ENCODE measurements at regions not wholly inside any gene's neighbourhood (a gene's known extent, or its start where the extent isn't known, plus 50 kb on each side); places are given as distances from the start of the nearest gene placed in this dataset.

DNA sequence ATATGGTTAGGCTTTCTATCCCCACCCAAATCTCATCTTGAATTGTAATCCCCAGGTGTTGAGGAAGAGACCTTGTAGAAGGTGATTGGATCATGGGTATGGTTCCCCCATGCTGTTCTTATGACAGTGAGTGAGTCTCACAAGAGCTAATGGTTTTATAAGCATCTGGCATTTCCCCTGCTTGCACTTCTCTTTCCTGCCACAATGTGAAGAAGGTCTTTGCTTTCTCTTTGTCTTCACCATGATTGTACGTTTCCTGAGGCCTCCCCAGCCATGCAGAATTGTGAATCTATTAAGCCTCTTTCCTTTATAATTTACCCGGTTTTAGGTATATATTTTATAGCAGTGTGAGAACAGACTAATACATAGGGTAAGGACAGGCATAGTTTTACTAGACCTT, 334.5 kb downstream of the TLR4 start:
- Mint-ChIP-seq H3K4me3 (no peak overlapping the region), H3K36me3 (ENCODE audit: insufficient read depth) (no peaks in the 10 kb centered on the region), H3K9me3 (peaks cover 0 to 5% of the 10 kb centered on the region in 2 donors), H3K4me1 (ENCODE audit: low read depth in 2 of 2) (no peaks in the 10 kb centered on the region), H3K27me3 (peaks cover 0 to 28% of the 10 kb centered on the region in 2 donors), H3K27ac (no peak overlapping the region)
- DNase-seq (no peak), ATAC-seq (replicated peaks) (no peak)

DNA sequence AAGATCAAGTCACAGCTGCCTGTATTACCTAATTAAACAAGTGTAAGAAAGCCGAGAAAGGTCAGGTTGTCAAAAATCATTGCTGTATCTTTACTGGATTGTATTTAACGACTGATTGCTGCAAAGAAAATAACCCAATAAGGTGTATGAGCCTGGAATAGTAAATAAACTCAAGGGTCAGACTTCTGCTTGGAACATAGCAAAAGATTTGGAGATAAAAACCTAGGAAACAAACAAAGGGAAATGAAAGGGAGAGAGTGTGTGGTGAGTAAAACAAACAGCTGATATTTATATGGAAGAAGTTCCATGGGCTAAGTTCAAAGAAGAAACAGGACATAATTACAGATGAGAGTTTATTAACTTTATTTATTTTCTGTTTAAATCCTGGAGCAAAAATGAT, 354.0 kb downstream of the TLR4 start:
- DNase-seq, result no peak
- Mint-ChIP-seq H3K27me3 (no peaks in the 10 kb centered on the region), H3K36me3 (ENCODE audit: insufficient read depth) (no peaks in the 10 kb centered on the region), H3K9me3 (peaks cover 9 to 10% of the 10 kb centered on the region in 2 donors), H3K4me3 (no peak overlapping the region), H3K4me1 (ENCODE audit: low read depth in 2 of 2) (no peaks in the 10 kb centered on the region), H3K27ac (no peak overlapping the region)
- ATAC-seq (replicated peaks), result no peak

DNA sequence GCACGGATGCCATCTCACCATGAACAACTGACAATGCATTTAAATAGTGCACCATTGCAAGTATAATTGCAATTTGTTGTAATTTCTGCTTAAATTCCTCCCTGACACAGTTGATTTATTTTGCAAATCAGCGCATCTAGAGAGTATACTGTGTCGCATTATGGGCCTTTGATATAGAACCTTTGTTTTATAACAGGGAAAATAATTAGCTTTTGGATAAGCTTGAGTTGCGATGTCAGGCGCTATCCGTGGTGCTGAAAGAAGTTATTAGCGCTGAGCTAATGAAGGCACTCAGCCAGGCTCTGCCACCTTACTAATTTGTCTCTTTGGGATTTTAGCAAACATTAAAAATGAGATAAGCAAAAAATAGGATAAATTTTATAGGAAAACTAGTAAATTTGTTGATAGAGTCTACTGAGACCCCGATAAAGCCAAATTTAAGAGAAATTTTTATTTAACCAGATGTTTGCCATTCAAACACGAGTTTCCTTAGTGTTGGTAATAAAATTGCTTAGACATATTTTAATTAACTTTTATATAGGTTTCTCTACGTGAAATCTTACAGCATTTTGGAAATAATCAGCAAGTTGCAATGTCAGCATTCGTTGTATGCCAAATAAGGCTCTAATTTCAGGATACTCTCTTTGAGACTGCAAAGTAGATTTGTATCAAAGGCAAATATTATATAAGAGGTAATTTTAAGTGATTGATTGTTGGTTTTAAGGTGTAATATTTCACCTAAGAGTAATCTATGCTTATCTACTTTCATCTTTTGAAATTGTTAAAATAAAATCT, 355.5 kb downstream of the TLR4 start:
- Mint-ChIP-seq H3K4me1 (ENCODE audit: low read depth in 2 of 2) (no peaks in the 10 kb centered on the region), H3K27ac (no peak overlapping the region), H3K9me3 (peaks cover 6 to 8% of the 10 kb centered on the region in 2 donors), H3K27me3 (no peaks in the 10 kb centered on the region), H3K4me3 (no peak overlapping the region), H3K36me3 (ENCODE audit: insufficient read depth) (no peaks in the 10 kb centered on the region)
- no peak for DNase-seq
- no peak for ATAC-seq (replicated peaks)

DNA sequence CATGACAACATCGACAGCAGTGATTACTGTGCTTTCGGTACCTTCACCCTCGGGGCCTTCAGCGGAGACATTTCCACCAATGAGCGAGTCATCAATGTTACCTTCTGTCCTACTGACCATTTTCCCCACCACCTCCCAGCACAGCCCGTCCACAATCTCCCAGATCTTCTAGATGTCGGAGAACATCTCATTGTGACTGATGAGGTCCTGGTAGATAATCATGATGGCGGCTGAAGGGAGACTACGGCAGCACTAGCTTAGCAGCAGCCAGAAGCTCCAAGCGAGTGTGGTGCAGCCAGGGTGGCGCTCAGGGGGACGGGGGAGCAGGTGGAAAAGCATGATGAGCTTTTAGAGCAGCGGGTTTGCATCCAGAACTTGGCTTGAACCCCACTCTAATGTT, 379.0 kb downstream of the TLR4 start:
- no peak overlapping the region for H3K4me3 Mint-ChIP-seq
- no peak for ATAC-seq (replicated peaks)
- no peak for DNase-seq
- no peaks in the 10 kb centered on the region for H3K36me3 Mint-ChIP-seq (ENCODE audit: insufficient read depth)
- no peaks in the 10 kb centered on the region for H3K4me1 Mint-ChIP-seq (ENCODE audit: low read depth in 2 of 2)
- no peaks in the 10 kb centered on the region for H3K27me3 Mint-ChIP-seq
- H3K9me3 Mint-ChIP-seq, result peaks cover 0 to 2% of the 10 kb centered on the region in 2 donors
- H3K27ac Mint-ChIP-seq, result no peak overlapping the region

DNA sequence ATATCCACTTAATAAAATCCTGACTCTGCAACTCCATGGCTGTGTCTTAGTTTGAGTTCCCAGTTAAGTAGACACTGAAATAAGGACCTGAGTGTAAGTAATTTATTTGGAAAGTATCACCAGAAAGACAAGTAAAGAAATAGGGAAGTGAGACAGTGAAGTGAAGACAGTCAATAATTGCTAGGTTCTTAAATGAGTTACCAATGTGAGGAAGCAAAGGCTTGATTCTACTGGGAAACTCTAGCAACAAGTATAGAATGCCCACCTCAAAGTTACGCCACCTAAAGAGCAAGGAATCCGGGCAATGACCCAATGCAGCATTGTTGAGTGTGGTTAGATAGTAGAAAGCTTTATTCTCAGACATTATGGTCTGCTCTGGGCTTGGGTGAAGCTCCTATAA, 383.9 kb downstream of the TLR4 start:
- no peak for ATAC-seq (replicated peaks)
- H3K27ac Mint-ChIP-seq, result no peak overlapping the region
- H3K36me3 Mint-ChIP-seq (ENCODE audit: insufficient read depth), result no peaks in the 10 kb centered on the region
- DNase-seq, result no peak
- H3K4me1 Mint-ChIP-seq (ENCODE audit: low read depth in 2 of 2), result no peaks in the 10 kb centered on the region
- H3K9me3 Mint-ChIP-seq, result peaks cover 0 to 4% of the 10 kb centered on the region in 2 donors
- no peak overlapping the region for H3K4me3 Mint-ChIP-seq
- H3K27me3 Mint-ChIP-seq, result no peaks in the 10 kb centered on the region

DNA sequence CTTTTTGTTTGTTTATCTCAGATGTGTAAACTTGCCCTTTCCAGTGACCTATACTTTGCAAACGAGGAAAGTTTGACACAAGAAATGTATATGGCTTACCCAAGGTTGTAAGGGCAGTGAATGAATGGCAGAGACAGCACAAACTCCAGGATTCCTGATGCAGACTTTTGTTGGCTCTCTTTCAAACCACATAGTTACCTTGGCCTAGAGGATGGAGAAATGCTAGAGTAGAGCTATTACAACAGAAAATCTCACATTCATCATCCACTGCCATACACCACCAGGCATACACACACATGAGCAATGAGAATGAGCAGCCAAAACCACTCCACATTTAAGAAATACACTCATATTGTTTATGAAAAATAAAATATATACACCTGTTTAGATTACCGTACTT, 387.0 kb downstream of the TLR4 start:
- DNase-seq, result no peak
- H3K36me3 Mint-ChIP-seq (ENCODE audit: insufficient read depth), result no peaks in the 10 kb centered on the region
- no peak overlapping the region for H3K27ac Mint-ChIP-seq
- peaks cover 0 to 3% of the 10 kb centered on the region in 2 donors for H3K9me3 Mint-ChIP-seq
- H3K4me3 Mint-ChIP-seq, result no peak overlapping the region
- no peaks in the 10 kb centered on the region for H3K4me1 Mint-ChIP-seq (ENCODE audit: low read depth in 2 of 2)
- no peak for ATAC-seq (replicated peaks)
- no peaks in the 10 kb centered on the region for H3K27me3 Mint-ChIP-seq

DNA sequence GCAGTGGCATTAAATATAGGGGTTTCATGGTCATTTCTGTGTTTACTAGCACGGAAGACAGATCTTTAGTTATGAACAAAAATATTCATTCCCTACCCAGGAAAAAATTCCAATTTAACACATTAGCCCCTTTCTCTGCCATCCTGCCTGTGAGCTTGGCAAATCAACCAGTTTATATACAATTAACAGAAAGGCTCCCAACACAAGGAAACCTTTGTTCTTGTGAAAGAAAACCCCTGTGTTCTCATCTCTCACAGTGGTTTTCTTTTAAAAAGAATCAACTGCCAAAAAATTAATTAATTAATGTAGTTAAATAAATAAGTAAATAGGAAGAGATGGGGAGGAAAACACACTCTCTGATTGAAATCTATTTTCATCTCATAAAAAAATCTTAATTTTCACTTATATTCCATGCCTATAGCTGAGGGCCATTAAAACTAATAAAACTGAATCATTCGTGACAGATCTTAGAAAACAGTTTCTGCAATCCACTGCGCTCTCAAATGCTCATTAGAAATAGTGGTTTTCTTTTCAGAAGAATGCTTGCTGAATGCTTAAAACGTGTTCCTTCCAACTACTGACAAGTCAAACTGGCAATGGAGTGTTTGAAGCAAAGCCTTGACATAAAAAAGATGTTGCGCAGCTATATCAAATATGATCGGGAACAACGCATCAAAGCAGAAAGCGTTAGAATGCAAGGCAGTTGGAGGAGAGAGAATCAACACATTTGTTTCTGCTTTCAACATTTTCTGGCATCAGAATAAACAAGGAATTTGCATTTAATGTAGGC, 387.7 kb downstream of the TLR4 start:
- Mint-ChIP-seq H3K4me3 (no peak overlapping the region), H3K36me3 (ENCODE audit: insufficient read depth) (no peaks in the 10 kb centered on the region), H3K4me1 (ENCODE audit: low read depth in 2 of 2) (no peaks in the 10 kb centered on the region), H3K27me3 (no peaks in the 10 kb centered on the region), H3K27ac (no peak overlapping the region), H3K9me3 (peaks cover 0 to 3% of the 10 kb centered on the region in 2 donors)
- no peak for DNase-seq
- ATAC-seq (replicated peaks), result no peak

DNA sequence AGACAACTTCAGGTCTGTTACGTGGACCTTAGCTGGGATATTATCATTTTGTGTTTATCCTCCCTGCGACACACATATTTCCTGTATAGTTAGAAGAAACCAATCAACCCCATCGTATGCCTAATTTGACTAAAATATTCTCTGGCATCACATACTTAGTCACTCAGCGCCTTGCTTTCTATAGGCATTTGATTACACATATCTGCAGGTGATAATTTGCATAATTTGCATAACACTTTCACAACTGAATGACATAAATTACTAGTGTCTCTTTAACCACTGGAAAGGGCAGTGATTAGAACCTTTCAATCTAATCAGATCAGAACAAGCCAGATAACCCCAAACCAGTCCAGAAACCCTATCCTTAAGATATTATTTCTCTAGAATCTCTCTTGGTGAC, 390.2 kb downstream of the TLR4 start:
- Mint-ChIP-seq H3K9me3 (peaks cover 0 to 2% of the 10 kb centered on the region in 2 donors), H3K27me3 (no peaks in the 10 kb centered on the region), H3K27ac (no peak overlapping the region), H3K36me3 (ENCODE audit: insufficient read depth) (no peaks in the 10 kb centered on the region), H3K4me3 (no peak overlapping the region), H3K4me1 (ENCODE audit: low read depth in 2 of 2) (no peaks in the 10 kb centered on the region)
- no peak for DNase-seq
- ATAC-seq (replicated peaks), result no peak

DNA sequence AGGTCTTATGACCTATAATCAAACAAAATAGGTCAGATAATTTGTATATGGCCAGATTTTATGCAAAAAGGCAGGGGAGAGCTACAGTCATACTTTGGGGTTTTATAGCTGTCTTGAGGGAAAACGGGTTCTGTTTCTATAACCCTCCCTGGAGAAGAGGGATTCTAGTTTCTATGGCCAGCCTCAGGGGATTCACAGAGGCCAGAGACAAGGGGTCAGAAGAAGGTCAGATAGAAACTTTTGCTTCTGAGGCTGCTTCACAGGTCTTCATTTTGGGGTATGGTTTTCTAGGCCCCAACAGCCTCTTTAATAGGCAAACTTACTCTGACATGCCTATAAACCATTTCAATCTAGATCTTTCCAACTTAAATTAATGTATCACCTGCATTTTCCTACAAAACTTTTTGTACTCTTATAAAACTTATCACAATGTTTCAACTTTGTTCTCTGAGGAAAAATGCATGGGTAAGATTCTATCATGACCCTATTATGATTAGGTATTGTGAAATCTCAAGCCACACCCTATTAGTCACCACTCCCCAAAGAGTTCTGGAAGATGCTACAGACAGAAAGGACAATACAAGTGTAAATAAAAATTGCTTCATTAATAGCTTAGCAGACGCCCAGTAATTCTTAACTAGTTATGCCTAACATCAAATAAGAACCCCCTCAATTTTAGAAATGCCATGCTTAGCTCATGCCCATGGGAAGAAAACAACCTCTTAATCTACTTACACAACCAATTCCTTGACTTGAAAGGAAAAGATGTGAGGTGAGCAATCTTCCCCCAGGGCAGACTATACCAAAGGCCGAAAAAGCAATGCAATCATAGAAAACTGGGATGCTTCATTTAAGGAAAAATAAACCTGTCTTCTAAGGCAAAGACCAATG, 396.6 kb downstream of the TLR4 start:
- Mint-ChIP-seq H3K27me3 (no peaks in the 10 kb centered on the region), H3K27ac (no peak overlapping the region)
- no peak for ATAC-seq (replicated peaks)

DNA sequence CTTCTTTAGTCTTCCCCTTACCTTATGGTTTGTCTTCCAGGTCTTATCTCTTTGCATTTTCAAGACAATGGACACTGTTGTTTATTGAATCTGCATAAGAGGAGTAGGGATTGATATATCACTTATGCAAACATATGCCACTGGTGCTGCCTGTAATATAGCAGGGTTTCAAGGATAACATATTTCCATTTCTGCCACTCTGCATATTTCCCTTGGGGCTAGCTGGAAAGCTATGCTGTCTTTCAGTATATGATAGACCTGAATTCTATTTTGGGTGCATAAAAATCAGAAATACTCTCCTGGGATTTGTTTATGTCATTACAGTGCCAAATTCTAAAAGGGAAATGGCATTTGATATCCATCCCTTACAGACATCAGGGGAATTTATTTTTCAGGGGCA, 400.2 kb downstream of the TLR4 start:
- ATAC-seq (replicated peaks), result no peak
- no peak for DNase-seq
- H3K36me3 Mint-ChIP-seq (ENCODE audit: insufficient read depth), result no peaks in the 10 kb centered on the region
- H3K27me3 Mint-ChIP-seq, result no peaks in the 10 kb centered on the region
- H3K4me1 Mint-ChIP-seq (ENCODE audit: low read depth in 2 of 2), result no peaks in the 10 kb centered on the region
- peaks cover 0 to 7% of the 10 kb centered on the region in 2 donors for H3K9me3 Mint-ChIP-seq
- no peak overlapping the region for H3K27ac Mint-ChIP-seq
- no peak overlapping the region for H3K4me3 Mint-ChIP-seq

More for the DNA sequence above, 396.6 kb downstream of the TLR4 start:
- no peak for DNase-seq
- Mint-ChIP-seq H3K4me1 (ENCODE audit: low read depth in 2 of 2) (no peaks in the 10 kb centered on the region), H3K36me3 (ENCODE audit: insufficient read depth) (no peaks in the 10 kb centered on the region), H3K9me3 (peaks cover 0 to 5% of the 10 kb centered on the region in 2 donors), H3K4me3 (no peak overlapping the region)

DNA sequence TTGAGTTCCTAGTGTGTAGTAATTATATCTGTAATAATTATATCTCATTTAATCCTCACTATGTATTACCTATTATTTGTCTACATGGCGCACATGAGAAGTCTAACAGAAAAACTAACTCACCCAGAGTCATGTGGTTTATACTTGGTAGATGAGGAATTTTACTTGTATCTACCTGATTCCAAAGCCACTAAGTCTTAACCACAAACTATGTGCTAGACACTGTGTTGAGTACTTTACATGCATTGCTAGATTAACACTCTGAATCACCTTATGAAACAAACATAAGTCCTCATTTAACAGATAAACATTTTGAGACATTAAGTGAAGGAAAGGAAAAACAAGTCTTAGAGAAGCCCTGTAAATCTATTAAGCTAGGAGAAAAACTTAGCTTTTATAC, 404.8 kb downstream of the TLR4 start:
- peaks cover 0 to 4% of the 10 kb centered on the region in 2 donors for H3K9me3 Mint-ChIP-seq
- no peak overlapping the region for H3K4me3 Mint-ChIP-seq
- no peaks in the 10 kb centered on the region for H3K4me1 Mint-ChIP-seq (ENCODE audit: low read depth in 2 of 2)
- no peaks in the 10 kb centered on the region for H3K27me3 Mint-ChIP-seq
- H3K27ac Mint-ChIP-seq, result no peak overlapping the region
- H3K36me3 Mint-ChIP-seq (ENCODE audit: insufficient read depth), result no peaks in the 10 kb centered on the region
- ATAC-seq (replicated peaks) (no peak), DNase-seq (no peak)

DNA sequence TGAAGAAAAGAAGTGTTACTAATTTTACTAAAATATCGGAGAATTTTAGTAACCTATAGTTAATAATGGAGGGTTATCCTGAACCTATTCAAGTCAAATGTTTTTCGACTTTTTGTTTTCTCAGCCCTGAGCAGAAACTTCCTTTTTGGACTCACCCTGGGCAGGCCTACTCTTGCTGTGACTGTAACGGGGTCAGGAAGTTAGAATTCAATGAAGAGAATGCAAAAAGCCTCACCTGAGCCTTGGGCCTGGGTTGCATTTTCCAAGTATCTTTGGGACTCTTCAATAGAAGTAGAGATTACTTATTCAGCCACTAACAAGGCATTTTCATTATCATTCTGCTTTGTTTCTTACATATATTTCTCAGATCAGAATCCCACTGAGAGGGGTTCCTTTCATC, 405.3 kb downstream of the TLR4 start:
- H3K27ac Mint-ChIP-seq, result no peak overlapping the region
- H3K9me3 Mint-ChIP-seq, result peaks cover 0 to 3% of the 10 kb centered on the region in 2 donors
- ATAC-seq (replicated peaks), result no peak
- H3K4me1 Mint-ChIP-seq (ENCODE audit: low read depth in 2 of 2), result no peaks in the 10 kb centered on the region
- no peaks in the 10 kb centered on the region for H3K36me3 Mint-ChIP-seq (ENCODE audit: insufficient read depth)
- no peak overlapping the region for H3K4me3 Mint-ChIP-seq
- no peak for DNase-seq
- H3K27me3 Mint-ChIP-seq, result no peaks in the 10 kb centered on the region

DNA sequence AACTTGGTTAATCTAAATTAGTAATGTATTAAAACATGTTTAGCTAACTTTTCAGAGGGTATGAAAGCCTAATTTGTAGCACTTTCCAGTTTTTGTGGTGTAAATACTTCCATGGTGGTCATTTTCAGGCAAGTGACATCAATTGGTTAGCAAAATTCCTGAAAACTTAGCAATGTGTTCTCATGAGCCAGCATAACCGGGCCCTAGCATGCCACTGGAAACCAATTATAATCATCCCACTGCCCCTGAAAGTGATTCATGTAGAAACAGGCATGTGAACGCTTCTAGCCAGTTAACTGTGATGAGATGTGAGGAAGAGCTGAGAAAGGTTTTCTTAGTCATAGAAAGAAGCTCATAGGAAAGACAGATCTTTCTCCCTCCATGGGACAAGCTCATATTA, 417.2 kb downstream of the TLR4 start:
- Mint-ChIP-seq H3K27ac (no peak overlapping the region), H3K36me3 (ENCODE audit: insufficient read depth) (no peaks in the 10 kb centered on the region), H3K27me3 (no peaks in the 10 kb centered on the region), H3K4me1 (ENCODE audit: low read depth in 2 of 2) (no peaks in the 10 kb centered on the region), H3K9me3 (peaks cover 0 to 2% of the 10 kb centered on the region in 2 donors), H3K4me3 (no peak overlapping the region)
- no peak for ATAC-seq (replicated peaks)
- DNase-seq, result no peak

Data from effector memory CD8-positive, alpha-beta T cell (primary cell).